ENCODE measurements at regions not wholly inside any gene's neighbourhood (a gene's known extent, or its start where the extent isn't known, plus 50 kb on each side); places are given as distances from the start of the nearest gene placed in this dataset.

DNA sequence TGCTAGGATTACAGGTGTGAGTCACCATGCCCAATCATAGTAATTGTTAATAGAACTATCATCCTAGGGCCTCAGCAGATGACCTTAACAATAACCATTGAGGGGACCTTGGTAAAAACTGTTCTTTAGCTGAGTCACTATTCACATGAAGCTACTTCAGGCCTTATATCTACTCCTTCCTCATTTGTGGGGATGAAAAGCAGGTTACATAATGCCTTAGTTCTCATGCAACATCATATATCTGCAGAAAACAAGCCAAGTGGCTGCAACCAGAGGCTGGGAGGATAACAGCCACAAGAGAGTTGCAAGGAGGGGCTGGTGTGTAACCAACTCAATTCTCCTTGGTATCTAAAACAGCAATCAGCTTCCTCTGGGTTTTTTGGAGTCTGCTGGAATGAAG lies 445.4 kb downstream of the NBAS start:
- DNase-seq (ENCODE audit: low spot score), result no peak
- ChIA-PET CTCF (no interaction called here), POLR2A (ENCODE audit: low non-redundant PET) (no interaction called here)
- H3K27ac ChIP-seq, result no peak overlapping the region
- TF ChIP-seq, protein P1, sequence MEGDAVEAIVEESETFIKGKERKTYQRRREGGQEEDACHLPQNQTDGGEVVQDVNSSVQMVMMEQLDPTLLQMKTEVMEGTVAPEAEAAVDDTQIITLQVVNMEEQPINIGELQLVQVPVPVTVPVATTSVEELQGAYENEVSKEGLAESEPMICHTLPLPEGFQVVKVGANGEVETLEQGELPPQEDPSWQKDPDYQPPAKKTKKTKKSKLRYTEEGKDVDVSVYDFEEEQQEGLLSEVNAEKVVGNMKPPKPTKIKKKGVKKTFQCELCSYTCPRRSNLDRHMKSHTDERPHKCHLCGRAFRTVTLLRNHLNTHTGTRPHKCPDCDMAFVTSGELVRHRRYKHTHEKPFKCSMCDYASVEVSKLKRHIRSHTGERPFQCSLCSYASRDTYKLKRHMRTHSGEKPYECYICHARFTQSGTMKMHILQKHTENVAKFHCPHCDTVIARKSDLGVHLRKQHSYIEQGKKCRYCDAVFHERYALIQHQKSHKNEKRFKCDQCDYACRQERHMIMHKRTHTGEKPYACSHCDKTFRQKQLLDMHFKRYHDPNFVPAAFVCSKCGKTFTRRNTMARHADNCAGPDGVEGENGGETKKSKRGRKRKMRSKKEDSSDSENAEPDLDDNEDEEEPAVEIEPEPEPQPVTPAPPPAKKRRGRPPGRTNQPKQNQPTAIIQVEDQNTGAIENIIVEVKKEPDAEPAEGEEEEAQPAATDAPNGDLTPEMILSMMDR (conservative IDR thresholded peaks at IDR 0.05; ENCODE audit: low read depth), result no peak

DNA sequence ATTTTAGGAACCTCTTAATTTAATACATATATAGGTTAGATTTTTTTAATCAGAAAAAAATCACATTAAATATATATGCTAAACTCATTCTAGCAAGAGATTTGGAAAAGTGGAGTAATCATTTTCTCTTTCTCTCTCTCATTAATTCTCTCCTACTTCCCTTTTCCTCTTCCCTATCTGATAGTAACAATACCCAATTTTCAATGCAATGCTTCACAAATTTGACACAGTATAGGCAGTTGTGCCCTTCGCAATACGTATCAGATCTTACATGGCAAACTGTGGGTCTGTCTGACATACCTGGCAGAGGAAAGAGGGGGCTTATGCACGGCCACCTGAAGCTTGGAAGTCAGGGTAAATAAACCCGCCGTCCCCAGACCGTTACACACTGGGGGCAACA lies 444.3 kb downstream of the NBAS start:
- CTCF ChIA-PET, result no interaction called here

More for the DNA sequence above, 444.3 kb downstream of the NBAS start:
- no peak for DNase-seq (ENCODE audit: low spot score)
- no peak overlapping the region for H3K27ac ChIP-seq
- POLR2A ChIA-PET (ENCODE audit: low non-redundant PET), result no interaction called here
- TF ChIP-seq, protein P1 (conservative IDR thresholded peaks at IDR 0.05; ENCODE audit: low read depth), result no peak
